HepG2 (cell line): ENCODE measurements at regions not wholly inside any gene's neighbourhood (a gene's known extent, or its start where the extent isn't known, plus 50 kb on each side); places are given as distances from the start of the nearest gene placed in this dataset.
A peak's percentile ranks its signal among the peaks of the same experiment; 100 is the strongest.

Experiments used
- ATAC-seq: fragments of 200-7000 bp; cut with Tn5 transposase; 3 replicates; pipeline ENCODE4 v1.9.1; 2020; ENCODE audit warnings: mild to moderate bottlenecking, moderate library complexity
- BruUV-seq: library from RNA; stranded (reverse); fragments of 400-500 nt; replicated peaks from 2 replicates; lab custom pipeline; 2021; lab: Mats Ljungman, UMichigan
- CTCF ChIA-PET: fragments of 300-600 bp; formaldehyde crosslinking; extraction: SDS; loops from one replicate; lab custom pipeline; 2021; ENCODE audit warnings: low total read pairs, inconsistent platforms, low intra/inter-chr PET ratio; lab: Yijun Ruan, JAX
- POLR2A ChIA-PET: fragments of 350-600 bp; sonication (Branson Sonifier 250); formaldehyde crosslinking; loops from one replicate; lab custom pipeline; 2020; ENCODE audit warnings: antibody characterized with exemption, inconsistent platforms; lab: Yijun Ruan, JAX
- DNase-seq: peaks from one replicate; pipeline ENCODE4 v3.0.0-alpha.2; 2015; ENCODE audit warnings: low spot score
- FAIRE-seq: peaks from 3 replicates; lab custom pipeline; 2011; peaks lifted over from hg19 to GRCh38; lab: Jason Lieb, UNC
- H2AFZ ChIP-seq: one replicate; pipeline ENCODE4 v1.6.1; 2011; ENCODE audit warnings: low read length, inconsistent platforms
- H3K27ac ChIP-seq: fragments of 300-600 bp; 3 replicates; pipeline ENCODE4 v1.8.0; 2011; ENCODE audit warnings: mixed run types, mild to moderate bottlenecking, mixed read lengths, low read length, inconsistent platforms; ENCODE audit not compliant: insufficient read depth; ENCODE audit errors: extremely low read length
- H3K27me3 ChIP-seq, 2 experiments: fragments of 200-600 bp in 1 of 2; 2 replicates in 1 of 2; 3 replicates in 1 of 2; pipeline versions ENCODE4 v1.6.0 to v1.8.0; 2011; ENCODE audit warnings: low read length in 2 of 2, mild to moderate bottlenecking in 2 of 2, moderate library complexity in 2 of 2, inconsistent platforms in 1 of 2; ENCODE audit not compliant: insufficient read depth in 2 of 2, control insufficient read depth in 1 of 2
- H3K36me3 ChIP-seq, 2 experiments: fragments of 200-600 bp in 1 of 2; replicated peaks in 1 of 2; 2 replicates in 1 of 2; 3 replicates in 1 of 2; pipeline versions ENCODE4 v1.5.1 to v1.8.0; 2011; ENCODE audit warnings: low read length in 2 of 2, inconsistent platforms in 1 of 2; ENCODE audit not compliant: insufficient read depth in 2 of 2, control insufficient read depth in 1 of 2
- H3K4me1 ChIP-seq: 2 replicates; pipeline ENCODE4 v1.5.1; 2012; ENCODE audit warnings: low read length, inconsistent platforms; ENCODE audit not compliant: insufficient read depth
- H3K4me2 ChIP-seq: 2 replicates; pipeline ENCODE4 v1.6.0; 2011; ENCODE audit warnings: low read depth, low read length, inconsistent platforms
- H3K4me3 ChIP-seq, 3 experiments: fragments of 200-600 bp in 1 of 3; sonication (generic), shearing (Covaris generic) in 1 of 3; replicated peaks in 1 of 3; 2 replicates each; pipeline ENCODE4 v1.5.1; 2011 to 2016; ENCODE audit warnings: low read length in 3 of 3, inconsistent platforms in 2 of 3, low read depth in 2 of 3, mild to moderate bottlenecking in 2 of 3, control low read depth in 1 of 3, mixed read lengths in 1 of 3; ENCODE audit not compliant: insufficient read depth in 1 of 3
- H3K79me2 ChIP-seq: one replicate; pipeline ENCODE4 v1.6.1; 2011; ENCODE audit warnings: low read length, inconsistent platforms; ENCODE audit not compliant: insufficient read depth
- H3K9ac ChIP-seq: 2 replicates; pipeline ENCODE4 v1.6.0; 2011; ENCODE audit warnings: mild to moderate bottlenecking, low read depth, low read length, inconsistent platforms; ENCODE audit not compliant: insufficient read depth
- H3K9me3 ChIP-seq: 2 replicates; pipeline ENCODE4 v1.5.1; 2012; ENCODE audit warnings: mild to moderate bottlenecking, low read length
- H4K20me1 ChIP-seq: 2 replicates; pipeline ENCODE4 v1.6.0; 2011; ENCODE audit warnings: inconsistent platforms, mild to moderate bottlenecking, low read length, moderate library complexity; ENCODE audit not compliant: insufficient read depth
- MAFF ChIP-seq: IDR thresholded peaks from 2 replicates; pipeline ENCODE4 v1.6.1; 2011; ENCODE audit warnings: low read depth, low read length, improper control_type of control experiment
- MAFK ChIP-seq, 2 experiments: IDR thresholded peaks in 1 of 2; conservative IDR thresholded peaks in 1 of 2; 2 replicates each; pipeline ENCODE4 v1.6.1; 2011; ENCODE audit warnings: improper control_type of control experiment in 2 of 2, low read length in 2 of 2
- NFKB2 ChIP-seq: sonication (generic); formaldehyde crosslinking; IDR thresholded peaks from 2 replicates; pipeline ENCODE4 v1.4.0; 2020; ENCODE audit warnings: missing genetic modification reagents, borderline replicate concordance
- SIN3B ChIP-seq: fragments of 150-350 bp; IDR thresholded peaks from 2 replicates; pipeline ENCODE4 v1.6.1; 2014; ENCODE audit warnings: low read length
- SP5 ChIP-seq: IDR thresholded peaks from 2 replicates; pipeline ENCODE4 v1.6.1; 2016; ENCODE audit warnings: low read depth, borderline replicate concordance
- XRCC5 ChIP-seq: fragments of 200-400 bp; formaldehyde crosslinking; optimal IDR thresholded peaks from 2 replicates; pipeline ENCODE3; 2017; ENCODE audit warnings: mild to moderate bottlenecking, low read length
- ZNF138 ChIP-seq: sonication (generic); formaldehyde crosslinking; IDR thresholded peaks from 2 replicates; pipeline ENCODE4 v1.5.0; 2020; ENCODE audit warnings: mild to moderate bottlenecking, low read depth, missing genetic modification reagents
- ZNF564 ChIP-seq: sonication (generic); formaldehyde crosslinking; IDR thresholded peaks from 2 replicates; pipeline ENCODE4 v1.8.1; 2023; ENCODE audit warnings: mild to moderate bottlenecking, missing genetic modification reagents
- WGBS: methylation state at CpG from one replicate; pipeline ENCODE4 v1.1.6; 2017; ENCODE audit warnings: low lambda C conversion rate; 5-methylcytosine and 5-hydroxymethylcytosine counted together
- in situ Hi-C: cut with HindIII; loops from 2 replicates; pipeline ENCODE4 v1.10.0; 2017; ENCODE audit warnings: low pct_unique_long_range_greater_than_20kb; ENCODE audit not compliant: extremely low pct_ligation_motif_present
- intact Hi-C: fragments of 100-400 bp; cut with micrococcal nuclease; formaldehyde crosslinking; loops from one replicate; pipeline ENCODE4 v1.10.0; 2022; ENCODE audit not compliant: unreplicated experiment
- TF ChIP-seq, protein P1 (sequence below): sonication (generic); formaldehyde crosslinking; IDR thresholded peaks from 2 replicates; pipeline ENCODE4 v1.4.0; 2020; ENCODE audit warnings: low read depth, missing genetic modification reagents
- TF ChIP-seq, protein P2 (sequence below): sonication (generic); formaldehyde crosslinking; IDR thresholded peaks from 2 replicates; pipeline ENCODE4 v1.4.0; 2020; ENCODE audit warnings: missing genetic modification reagents
- TF ChIP-seq, protein P3 (sequence below): sonication (generic); formaldehyde crosslinking; IDR thresholded peaks from 2 replicates; pipeline ENCODE4 v1.4.0; 2020; ENCODE audit warnings: missing genetic modification reagents

DNA sequence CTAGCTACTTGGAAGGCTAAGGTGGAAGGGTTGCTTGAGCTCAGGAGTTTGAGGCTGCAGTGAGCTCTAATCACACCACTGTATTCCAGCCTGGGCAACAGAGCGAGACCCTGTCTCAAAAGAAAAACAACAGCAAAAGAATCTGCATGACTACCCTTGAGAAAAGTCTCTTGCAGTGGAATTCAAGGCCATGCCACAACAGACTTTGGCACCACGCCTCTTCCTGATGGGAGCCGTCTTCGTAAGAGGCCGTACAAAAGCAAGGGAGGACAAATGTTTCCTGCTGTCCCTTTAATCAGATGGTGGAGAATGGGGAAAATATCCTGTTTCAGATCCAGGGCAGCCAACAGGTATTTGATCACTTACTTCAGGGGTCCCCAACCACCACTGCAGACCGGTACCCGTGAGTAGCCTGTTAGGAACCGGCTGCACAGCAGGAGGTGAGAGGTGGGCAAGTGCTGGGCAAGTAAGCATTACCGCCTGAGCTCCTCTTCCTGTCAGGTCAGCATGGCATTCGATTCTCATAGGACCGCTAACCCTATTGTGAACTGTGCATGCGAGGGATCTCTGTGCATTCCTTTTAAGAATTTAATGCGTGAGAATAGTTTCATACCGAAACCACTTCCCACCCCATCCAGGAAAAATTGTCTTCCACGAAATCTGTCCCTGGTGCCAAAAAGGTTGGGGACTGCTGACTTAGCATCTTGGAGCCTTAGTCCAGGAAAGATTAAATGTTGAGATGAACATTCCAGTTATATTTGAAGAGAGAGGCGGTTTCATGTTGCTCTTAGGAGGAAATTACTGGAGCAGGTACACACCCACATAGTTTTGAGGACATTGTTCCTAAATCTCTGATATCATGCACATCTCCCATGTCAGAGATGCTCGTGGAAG, 94.4 kb upstream of the XPO1 start:
- in situ Hi-C loops = no loop called here
- Histone ChIP-seq H3K4me1 (peaks cover 35% of the 10 kb centered on the region), H4K20me1 (no peaks in the 10 kb centered on the region), H2AFZ (no peak overlapping the region), H3K4me2 (no peak overlapping the region), H3K36me3 (no peaks in the 10 kb centered on the region), H3K79me2 (no peaks in the 10 kb centered on the region), H3K9me3 (no peaks in the 10 kb centered on the region), H3K9ac (no peak overlapping the region), H3K27ac (no peak overlapping the region), H3K4me3 (no peak overlapping the region), H3K27me3 (no peaks in the 10 kb centered on the region)
- BruUV-seq = no TSS peak
- ChIA-PET POLR2A (interaction anchor here (1.2 kb wide), 1 partner anchor 94 kb away, joined by 3 read pairs; the partner anchor contains the start of gene XPO1), CTCF (no interaction called here)
- ATAC-seq (no peak), FAIRE-seq (no peak), DNase-seq (no peak)
- TF ChIP-seq NFKB2 (no peak), ZNF138 (CRISPR knock-in tag) (no peak), ZNF564 (no peak), SIN3B (no peak), MAFF (peak; percentile 29; the same call in 1 of the 2 replicates), MAFK (conservative IDR thresholded peaks at IDR 0.05 in 1 of 2, IDR thresholded peaks at IDR 0.05 in 1 of 2; ENCODE audit: low read length in 2 of 2) (peak; percentile 51 to 73), XRCC5 (no peak), SP5 (CRISPR knock-in tag) (no peak)
- TF ChIP-seq, protein P1, sequence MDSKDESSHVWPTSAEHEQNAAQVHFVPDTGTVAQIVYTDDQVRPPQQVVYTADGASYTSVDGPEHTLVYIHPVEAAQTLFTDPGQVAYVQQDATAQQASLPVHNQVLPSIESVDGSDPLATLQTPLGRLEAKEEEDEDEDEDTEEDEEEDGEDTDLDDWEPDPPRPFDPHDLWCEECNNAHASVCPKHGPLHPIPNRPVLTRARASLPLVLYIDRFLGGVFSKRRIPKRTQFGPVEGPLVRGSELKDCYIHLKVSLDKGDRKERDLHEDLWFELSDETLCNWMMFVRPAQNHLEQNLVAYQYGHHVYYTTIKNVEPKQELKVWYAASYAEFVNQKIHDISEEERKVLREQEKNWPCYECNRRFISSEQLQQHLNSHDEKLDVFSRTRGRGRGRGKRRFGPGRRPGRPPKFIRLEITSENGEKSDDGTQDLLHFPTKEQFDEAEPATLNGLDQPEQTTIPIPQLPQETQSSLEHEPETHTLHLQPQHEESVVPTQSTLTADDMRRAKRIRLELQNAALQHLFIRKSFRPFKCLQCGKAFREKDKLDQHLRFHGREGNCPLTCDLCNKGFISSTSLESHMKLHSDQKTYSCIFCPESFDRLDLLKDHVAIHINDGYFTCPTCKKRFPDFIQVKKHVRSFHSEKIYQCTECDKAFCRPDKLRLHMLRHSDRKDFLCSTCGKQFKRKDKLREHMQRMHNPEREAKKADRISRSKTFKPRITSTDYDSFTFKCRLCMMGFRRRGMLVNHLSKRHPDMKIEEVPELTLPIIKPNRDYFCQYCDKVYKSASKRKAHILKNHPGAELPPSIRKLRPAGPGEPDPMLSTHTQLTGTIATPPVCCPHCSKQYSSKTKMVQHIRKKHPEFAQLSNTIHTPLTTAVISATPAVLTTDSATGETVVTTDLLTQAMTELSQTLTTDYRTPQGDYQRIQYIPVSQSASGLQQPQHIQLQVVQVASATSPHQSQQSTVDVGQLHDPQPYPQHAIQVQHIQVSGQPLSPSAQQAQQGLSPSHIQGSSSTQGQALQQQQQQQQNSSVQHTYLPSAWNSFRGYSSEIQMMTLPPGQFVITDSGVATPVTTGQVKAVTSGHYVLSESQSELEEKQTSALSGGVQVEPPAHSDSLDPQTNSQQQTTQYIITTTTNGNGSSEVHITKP = no peak
- TF ChIP-seq, protein P2, sequence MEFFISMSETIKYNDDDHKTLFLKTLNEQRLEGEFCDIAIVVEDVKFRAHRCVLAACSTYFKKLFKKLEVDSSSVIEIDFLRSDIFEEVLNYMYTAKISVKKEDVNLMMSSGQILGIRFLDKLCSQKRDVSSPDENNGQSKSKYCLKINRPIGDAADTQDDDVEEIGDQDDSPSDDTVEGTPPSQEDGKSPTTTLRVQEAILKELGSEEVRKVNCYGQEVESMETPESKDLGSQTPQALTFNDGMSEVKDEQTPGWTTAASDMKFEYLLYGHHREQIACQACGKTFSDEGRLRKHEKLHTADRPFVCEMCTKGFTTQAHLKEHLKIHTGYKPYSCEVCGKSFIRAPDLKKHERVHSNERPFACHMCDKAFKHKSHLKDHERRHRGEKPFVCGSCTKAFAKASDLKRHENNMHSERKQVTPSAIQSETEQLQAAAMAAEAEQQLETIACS (CRISPR knock-in tag) = no peak
- TF ChIP-seq, protein P3, sequence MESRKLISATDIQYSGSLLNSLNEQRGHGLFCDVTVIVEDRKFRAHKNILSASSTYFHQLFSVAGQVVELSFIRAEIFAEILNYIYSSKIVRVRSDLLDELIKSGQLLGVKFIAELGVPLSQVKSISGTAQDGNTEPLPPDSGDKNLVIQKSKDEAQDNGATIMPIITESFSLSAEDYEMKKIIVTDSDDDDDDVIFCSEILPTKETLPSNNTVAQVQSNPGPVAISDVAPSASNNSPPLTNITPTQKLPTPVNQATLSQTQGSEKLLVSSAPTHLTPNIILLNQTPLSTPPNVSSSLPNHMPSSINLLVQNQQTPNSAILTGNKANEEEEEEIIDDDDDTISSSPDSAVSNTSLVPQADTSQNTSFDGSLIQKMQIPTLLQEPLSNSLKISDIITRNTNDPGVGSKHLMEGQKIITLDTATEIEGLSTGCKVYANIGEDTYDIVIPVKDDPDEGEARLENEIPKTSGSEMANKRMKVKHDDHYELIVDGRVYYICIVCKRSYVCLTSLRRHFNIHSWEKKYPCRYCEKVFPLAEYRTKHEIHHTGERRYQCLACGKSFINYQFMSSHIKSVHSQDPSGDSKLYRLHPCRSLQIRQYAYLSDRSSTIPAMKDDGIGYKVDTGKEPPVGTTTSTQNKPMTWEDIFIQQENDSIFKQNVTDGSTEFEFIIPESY (CRISPR knock-in tag) = 0 out of 2 replicates have a peak, but pooled peaks have one; percentile 14
- WGBS = 59% methylated on average over 17 of the region's 17 CpGs
- intact Hi-C loops = loop anchor here (5.0 kb wide), 1 partner anchor 95 kb away; the partner anchor contains the start of gene XPO1
